CD4-positive, alpha-beta T cell (primary cell): ENCODE measurements at regions not wholly inside any gene's neighbourhood (a gene's known extent, or its start where the extent isn't known, plus 50 kb on each side); places are given as distances from the start of the nearest gene placed in this dataset.

Experiments
- ATAC-seq: fragments of 200-7000 bp; cut with Tn5 transposase; one replicate; pipeline ENCODE4 v1.10.0; 2022; ENCODE audit warnings: mild to moderate bottlenecking; ENCODE audit not compliant: poor library complexity
- CTCF ChIA-PET: fragments of 350-600 bp; sonication (Branson Sonifier 250); formaldehyde crosslinking; loops from one replicate; lab custom pipeline; 2021; ENCODE audit warnings: antibody characterized with exemption, inconsistent platforms; lab: Charles Lee
- POLR2A ChIA-PET: fragments of 350-600 bp; sonication (Branson Sonifier 250); formaldehyde crosslinking; loops from one replicate; lab custom pipeline; 2021; ENCODE audit warnings: antibody characterized with exemption, inconsistent platforms; lab: Charles Lee
- DNase-seq, 14 experiments: peaks; one replicate each; pipeline ENCODE4 v3.0.0-alpha.2; 2013 to 2020; ENCODE audit warnings: mixed read lengths in 2 of 14
- H3K27ac ChIP-seq, 2 donors: one replicate each; pipeline versions ENCODE4 v1.5.1 to v1.7.0; 2013; ENCODE audit warnings: low read length in 2 of 2, low read depth in 1 of 2, mild to moderate bottlenecking in 1 of 2
- H3K27me3 ChIP-seq, 2 experiments: 1 replicate in 1 of 2; 2 replicates in 1 of 2; pipeline versions ENCODE4 v1.6.1 to v1.7.0; 2013; ENCODE audit warnings: low read length in 2 of 2, control low read depth in 1 of 2, mild to moderate bottlenecking in 1 of 2, moderate library complexity in 1 of 2; ENCODE audit not compliant: insufficient read depth in 2 of 2, control insufficient read depth in 1 of 2
- H3K36me3 ChIP-seq: one replicate; pipeline ENCODE4 v1.6.1; 2013; ENCODE audit warnings: low read length, control low read depth; ENCODE audit not compliant: insufficient read depth
- H3K4me1 ChIP-seq: one replicate; pipeline ENCODE4 v1.6.1; 2013; ENCODE audit warnings: low read length, control low read depth; ENCODE audit not compliant: insufficient read depth
- H3K4me3 ChIP-seq: one replicate; pipeline ENCODE4 v1.5.1; 2013; ENCODE audit warnings: mild to moderate bottlenecking, low read length, moderate library complexity
- H3K9me3 ChIP-seq, 2 experiments: 1 replicate in 1 of 2; 2 replicates in 1 of 2; pipeline versions ENCODE4 v1.6.1 to v1.7.0; 2013; ENCODE audit warnings: low read length in 2 of 2, mild to moderate bottlenecking in 2 of 2, control low read depth in 1 of 2, moderate library complexity in 1 of 2; ENCODE audit not compliant: control insufficient read depth in 1 of 2, insufficient read depth in 1 of 2
- H3K27ac Mint-ChIP-seq: one replicate; pipeline ENCODE4 v1.8.0; 2020; ENCODE audit warnings: mixed read lengths
- H3K27me3 Mint-ChIP-seq: one replicate; pipeline ENCODE4 v1.8.0; 2021; ENCODE audit warnings: mixed read lengths
- H3K36me3 Mint-ChIP-seq: one replicate; pipeline ENCODE4 v1.8.0; 2021; ENCODE audit warnings: low read depth, mixed read lengths
- H3K4me1 Mint-ChIP-seq: one replicate; pipeline ENCODE4 v1.8.0; 2021; ENCODE audit warnings: low read depth, mixed read lengths
- H3K4me3 Mint-ChIP-seq: one replicate; pipeline ENCODE4 v1.8.0; 2020; ENCODE audit warnings: mild to moderate bottlenecking, mixed read lengths
- H3K9me3 Mint-ChIP-seq: one replicate; pipeline ENCODE4 v1.8.0; 2020; ENCODE audit warnings: mixed read lengths
- CTCF ChIP-seq: fragments of 200-600 bp; IDR thresholded peaks from one replicate; pipeline ENCODE4 v1.8.0; 2022; ENCODE audit warnings: antibody characterized with exemption, mild to moderate bottlenecking
- intact Hi-C, 2 experiments: fragments of 100-400 bp; cut with DNase I in 1 of 2; cut with micrococcal nuclease in 1 of 2; formaldehyde crosslinking; loops; one replicate each; pipeline versions ENCODE4 v1.15.1 to v1.9.0; 2023 to 2025; cut with DNase I, micrococcal nuclease

- no peaks in the 10 kb centered on the region for H3K4me1 Mint-ChIP-seq
- ATAC-seq (no peak), DNase-seq (no peak)
- no peaks in the 10 kb centered on the region for H3K4me1 ChIP-seq
- POLR2A ChIA-PET: no interaction called here
- H3K9me3 Mint-ChIP-seq: no peaks in the 10 kb centered on the region
- intact Hi-C loops: no loop called here
- no peaks in the 10 kb centered on the region for H3K36me3 ChIP-seq
- H3K27me3 ChIP-seq: peaks cover 0 to 6% of the 10 kb centered on the region in 2 experiments
- H3K9me3 ChIP-seq: peaks cover 26 to 51% of the 10 kb centered on the region in 2 experiments
- no peak overlapping the region for H3K27ac ChIP-seq
- CTCF ChIA-PET: no interaction called here
- no peak overlapping the region for H3K4me3 ChIP-seq
- no peak for TF ChIP-seq CTCF
- H3K27me3 Mint-ChIP-seq: peaks cover 10% of the 10 kb centered on the region
- no peak overlapping the region for H3K4me3 Mint-ChIP-seq
- H3K36me3 Mint-ChIP-seq: no peaks in the 10 kb centered on the region
- H3K27ac Mint-ChIP-seq: no peak overlapping the region
Observed at GRCh38 chr16:88289968-88290401, 92.8 kb upstream of the ZNF469 start.

GRCh38 chr16:88290850-88291830, 91.6 kb upstream of the ZNF469 start:
- Mint-ChIP-seq H3K27me3 (peaks cover 10% of the 10 kb centered on the region), H3K9me3 (no peaks in the 10 kb centered on the region), H3K27ac (no peak overlapping the region), H3K36me3 (no peaks in the 10 kb centered on the region), H3K4me1 (no peaks in the 10 kb centered on the region), H3K4me3 (no peak overlapping the region)
- Histone ChIP-seq H3K27ac (no peak overlapping the region), H3K27me3 (peaks cover 0 to 6% of the 10 kb centered on the region in 2 experiments), H3K4me3 (no peak overlapping the region), H3K9me3 (peaks cover 25 to 39% of the 10 kb centered on the region in 2 experiments), H3K36me3 (no peaks in the 10 kb centered on the region), H3K4me1 (no peaks in the 10 kb centered on the region)
- intact Hi-C loops: no loop called here
- no peak for DNase-seq
- ChIA-PET CTCF (no interaction called here), POLR2A (no interaction called here)
- TF ChIP-seq CTCF: no peak
- no peak for ATAC-seq

GRCh38 chr16:88292007-88292970, 90.5 kb upstream of the ZNF469 start:
- Histone ChIP-seq H3K4me1 (no peaks in the 10 kb centered on the region), H3K27me3 (peaks cover 0 to 6% of the 10 kb centered on the region in 2 experiments), H3K4me3 (no peak overlapping the region), H3K9me3 (peaks cover 14 to 28% of the 10 kb centered on the region in 2 experiments), H3K27ac (no peak overlapping the region), H3K36me3 (no peaks in the 10 kb centered on the region)
- H3K9me3 Mint-ChIP-seq: no peaks in the 10 kb centered on the region
- ChIA-PET CTCF (no interaction called here), POLR2A (no interaction called here)
- intact Hi-C loops: no loop called here
- no peaks in the 10 kb centered on the region for H3K4me1 Mint-ChIP-seq
- H3K4me3 Mint-ChIP-seq: no peak overlapping the region
- TF ChIP-seq CTCF: no peak
- ATAC-seq (no peak), DNase-seq (no peak)
- no peaks in the 10 kb centered on the region for H3K36me3 Mint-ChIP-seq
- peaks cover 10% of the 10 kb centered on the region for H3K27me3 Mint-ChIP-seq
- H3K27ac Mint-ChIP-seq: no peak overlapping the region
